Activated naive CD4-positive, alpha-beta T cell treated with anti-CD3 and anti-CD28 coated beads, Interleukin-2, amount 10 ng/mL, durations not matched to agents 7 days and 5 days (primary cell): ENCODE measurements at regions not wholly inside any gene's neighbourhood (a gene's known extent, or its start where the extent isn't known, plus 50 kb on each side); places are given as distances from the start of the nearest gene placed in this dataset.
"Not testable (repeated sequence)": the region's sequence is repeated elsewhere in the genome, so short reads cannot be mapped to it uniquely, and the experiment has no call there.

Source experiments
- CTCF ChIA-PET: fragments of 350-600 bp; sonication (Branson Sonifier 250); formaldehyde crosslinking; loops from one replicate; lab custom pipeline; 2021; ENCODE audit warnings: antibody characterized with exemption; lab: Charles Lee
- DNase-seq: peaks from one replicate; pipeline ENCODE4 v3.0.0-alpha.2; 2020
- H3K27ac Mint-ChIP-seq: one replicate; pipeline ENCODE4 v1.8.0; 2021; ENCODE audit warnings: mild to moderate bottlenecking, moderate library complexity, mixed read lengths
- H3K27me3 Mint-ChIP-seq: one replicate; pipeline ENCODE4 v1.8.0; 2021; ENCODE audit warnings: mild to moderate bottlenecking, mixed read lengths
- H3K36me3 Mint-ChIP-seq: one replicate; pipeline ENCODE4 v1.8.0; 2021; ENCODE audit warnings: mixed read lengths
- H3K4me1 Mint-ChIP-seq: one replicate; pipeline ENCODE4 v1.8.0; 2021; ENCODE audit warnings: mixed read lengths
- H3K4me3 Mint-ChIP-seq: one replicate; pipeline ENCODE4 v1.8.0; 2021; ENCODE audit warnings: mild to moderate bottlenecking, moderate library complexity, mixed read lengths
- H3K9me3 Mint-ChIP-seq: one replicate; pipeline ENCODE4 v1.8.0; 2021; ENCODE audit warnings: mixed read lengths

GRCh38 chr10:22834471-22834870 lies 93.4 kb upstream of the ARMC3 start:
- H3K4me1 Mint-ChIP-seq = no peaks in the 10 kb centered on the region
- H3K27me3 Mint-ChIP-seq = no peaks in the 10 kb centered on the region
- no peaks in the 10 kb centered on the region for H3K9me3 Mint-ChIP-seq
- no peak overlapping the region for H3K4me3 Mint-ChIP-seq
- CTCF ChIA-PET = no interaction called here
- H3K27ac Mint-ChIP-seq = no peak overlapping the region
- no peak for DNase-seq
- H3K36me3 Mint-ChIP-seq = no peaks in the 10 kb centered on the region

- Mint-ChIP-seq H3K27me3 (no peaks in the 10 kb centered on the region), H3K4me1 (no peaks in the 10 kb centered on the region), H3K36me3 (no peaks in the 10 kb centered on the region), H3K4me3 (no peak overlapping the region), H3K27ac (no peak overlapping the region), H3K9me3 (no peaks in the 10 kb centered on the region)
- DNase-seq = no peak
- CTCF ChIA-PET = no interaction called here
Observed at GRCh38 chr10:22833781-22834180, 94.1 kb upstream of the ARMC3 start.

- DNase-seq = no peak
- H3K27me3 Mint-ChIP-seq = no peaks in the 10 kb centered on the region
- H3K9me3 Mint-ChIP-seq = no peaks in the 10 kb centered on the region
- H3K27ac Mint-ChIP-seq = no peak overlapping the region
- CTCF ChIA-PET = no interaction called here
- H3K36me3 Mint-ChIP-seq = no peaks in the 10 kb centered on the region
- H3K4me3 Mint-ChIP-seq = no peak overlapping the region
- H3K4me1 Mint-ChIP-seq = no peaks in the 10 kb centered on the region
Observed at GRCh38 chr10:22833353-22833752, 94.5 kb upstream of the ARMC3 start.

GRCh38 chr10:22832851-22833250 lies 95.0 kb upstream of the ARMC3 start:
- H3K36me3 Mint-ChIP-seq = no peaks in the 10 kb centered on the region
- CTCF ChIA-PET = no interaction called here

GRCh38 chr10:22832066-22832602 lies 95.7 kb upstream of the ARMC3 start:
- no peaks in the 10 kb centered on the region for H3K36me3 Mint-ChIP-seq
- no peaks in the 10 kb centered on the region for H3K27me3 Mint-ChIP-seq
- H3K4me1 Mint-ChIP-seq = no peaks in the 10 kb centered on the region
- H3K27ac Mint-ChIP-seq = no peak overlapping the region
- H3K9me3 Mint-ChIP-seq = no peaks in the 10 kb centered on the region
- DNase-seq = no peak
- H3K4me3 Mint-ChIP-seq = no peak overlapping the region
- CTCF ChIA-PET = no interaction called here

More at GRCh38 chr10:22832851-22833250, 95.0 kb upstream of the ARMC3 start:
- no peaks in the 10 kb centered on the region for H3K9me3 Mint-ChIP-seq
- no peaks in the 10 kb centered on the region for H3K4me1 Mint-ChIP-seq
- no peaks in the 10 kb centered on the region for H3K27me3 Mint-ChIP-seq
- no peak overlapping the region for H3K4me3 Mint-ChIP-seq
- H3K27ac Mint-ChIP-seq = no peak overlapping the region
- no peak for DNase-seq

- no peak for DNase-seq
- Mint-ChIP-seq H3K9me3 (no peaks in the 10 kb centered on the region), H3K27me3 (no peaks in the 10 kb centered on the region), H3K4me3 (no peak overlapping the region), H3K4me1 (no peaks in the 10 kb centered on the region), H3K27ac (no peak overlapping the region), H3K36me3 (no peaks in the 10 kb centered on the region)
- CTCF ChIA-PET = no interaction called here
Observed at GRCh38 chr10:22831586-22831985, 96.3 kb upstream of the ARMC3 start.

GRCh38 chr10:22828712-22829111 lies 99.1 kb upstream of the ARMC3 start:
- H3K9me3 Mint-ChIP-seq, DNase-seq, H3K4me1 Mint-ChIP-seq, H3K4me3 Mint-ChIP-seq, H3K27ac Mint-ChIP-seq, H3K27me3 Mint-ChIP-seq, H3K36me3 Mint-ChIP-seq, CTCF ChIA-PET: not testable (repeated sequence)

GRCh38 chr10:22825841-22826240 lies 102.0 kb upstream of the ARMC3 start:
- Mint-ChIP-seq H3K4me3 (no peak overlapping the region), H3K27ac (no peak overlapping the region), H3K4me1 (no peaks in the 10 kb centered on the region), H3K9me3 (no peaks in the 10 kb centered on the region), H3K27me3 (peaks cover 4% of the 10 kb centered on the region), H3K36me3 (no peaks in the 10 kb centered on the region)
- no peak for DNase-seq
- CTCF ChIA-PET = no interaction called here

- CTCF ChIA-PET = no interaction called here
- Mint-ChIP-seq H3K27me3 (peaks cover 4% of the 10 kb centered on the region), H3K9me3 (no peaks in the 10 kb centered on the region)
Observed at GRCh38 chr10:22824984-22825383, 102.9 kb upstream of the ARMC3 start.

GRCh38 chr10:22824520-22824919 lies 103.3 kb upstream of the ARMC3 start:
- Mint-ChIP-seq H3K27me3 (peaks cover 4% of the 10 kb centered on the region), H3K4me3 (no peak overlapping the region), H3K27ac (no peak overlapping the region), H3K36me3 (no peaks in the 10 kb centered on the region), H3K9me3 (no peaks in the 10 kb centered on the region), H3K4me1 (no peaks in the 10 kb centered on the region)
- CTCF ChIA-PET = no interaction called here
- no peak for DNase-seq

More at GRCh38 chr10:22824984-22825383, 102.9 kb upstream of the ARMC3 start:
- no peak for DNase-seq
- no peaks in the 10 kb centered on the region for H3K4me1 Mint-ChIP-seq
- no peaks in the 10 kb centered on the region for H3K36me3 Mint-ChIP-seq
- H3K27ac Mint-ChIP-seq = no peak overlapping the region
- H3K4me3 Mint-ChIP-seq = no peak overlapping the region

- CTCF ChIA-PET = no interaction called here
- no peaks in the 10 kb centered on the region for H3K36me3 Mint-ChIP-seq
- no peaks in the 10 kb centered on the region for H3K4me1 Mint-ChIP-seq
- H3K27ac Mint-ChIP-seq = no peak overlapping the region
- no peaks in the 10 kb centered on the region for H3K9me3 Mint-ChIP-seq
- no peak for DNase-seq
- H3K27me3 Mint-ChIP-seq = peaks cover 4% of the 10 kb centered on the region
- no peak overlapping the region for H3K4me3 Mint-ChIP-seq
Observed at GRCh38 chr10:22823109-22823508, 104.7 kb upstream of the ARMC3 start.

- H3K27ac Mint-ChIP-seq, DNase-seq, CTCF ChIA-PET, H3K4me3 Mint-ChIP-seq, H3K9me3 Mint-ChIP-seq, H3K36me3 Mint-ChIP-seq, H3K27me3 Mint-ChIP-seq, H3K4me1 Mint-ChIP-seq: not testable (repeated sequence)
Observed at GRCh38 chr10:22821921-22822320, 105.9 kb upstream of the ARMC3 start.

- peaks cover 4% of the 10 kb centered on the region for H3K27me3 Mint-ChIP-seq
- no peaks in the 10 kb centered on the region for H3K4me1 Mint-ChIP-seq
- no peak overlapping the region for H3K4me3 Mint-ChIP-seq
- no peaks in the 10 kb centered on the region for H3K9me3 Mint-ChIP-seq
- H3K27ac Mint-ChIP-seq = no peak overlapping the region
- CTCF ChIA-PET = no interaction called here
- H3K36me3 Mint-ChIP-seq = no peaks in the 10 kb centered on the region
- no peak for DNase-seq
Observed at GRCh38 chr10:22821501-22821900, 106.4 kb upstream of the ARMC3 start.

GRCh38 chr10:22816298-22816653 lies 101.9 kb upstream of the PIP4K2A start:
- H3K36me3 Mint-ChIP-seq = no peaks in the 10 kb centered on the region

GRCh38 chr10:22810643-22811465 lies 96.5 kb upstream of the PIP4K2A start:
- CTCF ChIA-PET = no interaction called here
- no peaks in the 10 kb centered on the region for H3K27me3 Mint-ChIP-seq
- H3K4me3 Mint-ChIP-seq = no peak overlapping the region
- H3K4me1 Mint-ChIP-seq = no peaks in the 10 kb centered on the region
- H3K36me3 Mint-ChIP-seq = no peaks in the 10 kb centered on the region
- no peaks in the 10 kb centered on the region for H3K9me3 Mint-ChIP-seq
- DNase-seq = no peak
- H3K27ac Mint-ChIP-seq = no peak overlapping the region

More at GRCh38 chr10:22816298-22816653, 101.9 kb upstream of the PIP4K2A start:
- no peak overlapping the region for H3K4me3 Mint-ChIP-seq
- H3K27ac Mint-ChIP-seq = no peak overlapping the region
- no peak for DNase-seq
- peaks cover 2% of the 10 kb centered on the region for H3K4me1 Mint-ChIP-seq
- H3K9me3 Mint-ChIP-seq = no peaks in the 10 kb centered on the region
- CTCF ChIA-PET = no interaction called here
- no peaks in the 10 kb centered on the region for H3K27me3 Mint-ChIP-seq
